GM18861 (cell line): ENCODE measurements at regions not wholly inside any gene's neighbourhood (a gene's known extent, or its start where the extent isn't known, plus 50 kb on each side); places are given as distances from the start of the nearest gene placed in this dataset.

ENCODE experiments used
- ATAC-seq: cut with Tn5 transposase; IDR thresholded peaks from one replicate; pipeline ENCODE4 v1.9.1; 2021; ENCODE audit not compliant: unreplicated experiment

DNA sequence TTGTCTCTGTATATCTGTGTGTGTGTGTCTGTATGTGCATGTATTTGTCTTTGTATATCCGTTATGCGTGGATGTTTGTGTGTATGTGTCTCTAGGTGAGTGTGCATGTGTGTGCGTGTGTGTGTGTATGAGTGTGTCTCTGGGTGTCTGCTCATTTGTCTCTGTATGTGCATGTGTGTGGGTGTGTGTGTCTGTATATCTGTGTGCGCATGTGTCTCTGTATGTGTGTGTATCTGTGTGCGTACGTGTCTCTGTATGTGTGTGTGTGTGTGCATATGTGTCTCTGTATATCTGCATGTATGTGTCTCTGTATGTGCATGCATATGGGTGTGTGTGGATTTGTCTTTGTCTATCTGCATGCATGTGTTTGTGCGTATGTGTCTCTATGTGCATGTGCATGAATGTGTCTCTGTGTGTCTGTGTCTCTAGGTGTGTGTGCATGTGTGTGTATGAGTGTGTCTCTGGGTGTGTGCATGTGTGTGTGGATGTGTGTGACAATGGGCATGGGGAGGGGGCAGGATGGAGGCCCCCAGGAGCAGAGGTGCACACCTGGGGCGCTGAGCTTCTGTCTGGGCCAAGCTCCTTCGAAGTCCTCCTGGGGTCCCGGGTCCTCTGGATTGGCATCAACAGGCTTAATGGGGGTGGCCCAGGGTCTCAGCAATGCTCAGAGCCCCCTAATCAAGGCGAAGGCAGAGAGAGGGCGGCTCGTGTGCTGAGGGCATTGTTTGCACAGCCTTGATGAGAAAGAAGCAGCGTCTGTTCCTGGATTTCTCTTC, 373.4 kb upstream of the IRX4 start:
- no peak for ATAC-seq

DNA sequence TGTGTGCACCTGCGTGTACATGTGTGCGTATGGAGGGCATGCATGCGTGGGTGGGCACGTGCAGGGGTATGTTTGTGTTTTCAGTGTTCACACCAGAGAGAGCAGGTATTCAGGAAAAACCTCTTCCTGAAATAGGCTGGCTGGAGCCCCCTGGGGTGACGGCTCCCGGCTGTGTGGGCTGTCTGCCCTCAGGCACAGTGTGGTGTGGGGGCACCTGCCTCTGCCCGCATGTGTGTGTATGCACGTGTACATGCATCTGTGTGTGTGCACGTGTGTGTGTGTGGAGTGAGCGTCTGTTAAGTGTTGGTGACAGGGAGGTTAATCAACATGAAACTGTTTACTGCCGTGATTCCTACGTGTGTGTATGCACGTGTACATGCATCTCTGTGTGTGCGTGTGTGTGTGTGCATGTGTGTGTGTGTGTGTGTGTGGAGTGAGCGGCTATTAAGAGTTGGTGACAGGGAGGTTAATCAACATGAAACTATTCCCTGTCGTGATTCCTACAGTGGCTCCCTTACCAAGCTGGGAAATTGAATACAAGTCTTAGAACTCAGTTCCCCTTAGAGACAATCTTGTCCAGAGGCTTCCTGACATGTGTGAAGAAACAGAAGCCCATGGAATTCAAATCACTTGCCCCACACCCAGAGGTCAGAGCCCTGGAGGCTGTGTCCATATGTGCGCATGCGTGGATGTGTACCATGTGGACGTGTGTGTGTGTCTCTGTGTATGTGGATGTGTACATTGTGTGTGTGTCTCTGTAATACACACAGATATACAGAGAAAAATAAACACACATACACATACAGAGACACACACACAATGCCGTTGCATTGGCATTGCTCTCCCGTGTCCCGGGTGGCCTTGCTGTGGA, 372.4 kb upstream of the IRX4 start:
- ATAC-seq = no peak

DNA sequence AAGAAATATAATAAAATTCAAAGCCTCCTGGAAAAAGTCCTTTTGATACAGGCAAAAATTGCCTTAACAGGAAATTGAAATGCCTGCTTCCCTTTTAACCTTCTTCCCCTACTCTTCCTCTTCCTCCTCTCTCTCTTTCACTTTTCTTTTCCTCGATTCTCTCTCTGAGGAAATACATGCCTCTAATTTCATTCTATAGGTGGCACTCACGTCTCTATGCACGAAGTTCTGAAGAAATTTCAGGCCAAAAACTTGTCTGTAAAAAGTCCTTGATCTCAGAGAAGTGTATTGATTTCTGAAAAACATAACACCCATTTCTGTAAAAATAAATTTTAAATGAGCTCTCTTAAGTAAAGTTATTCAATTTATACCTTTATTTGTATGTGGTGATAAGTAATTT, 371.7 kb upstream of the IRX4 start:
- ATAC-seq = no peak

DNA sequence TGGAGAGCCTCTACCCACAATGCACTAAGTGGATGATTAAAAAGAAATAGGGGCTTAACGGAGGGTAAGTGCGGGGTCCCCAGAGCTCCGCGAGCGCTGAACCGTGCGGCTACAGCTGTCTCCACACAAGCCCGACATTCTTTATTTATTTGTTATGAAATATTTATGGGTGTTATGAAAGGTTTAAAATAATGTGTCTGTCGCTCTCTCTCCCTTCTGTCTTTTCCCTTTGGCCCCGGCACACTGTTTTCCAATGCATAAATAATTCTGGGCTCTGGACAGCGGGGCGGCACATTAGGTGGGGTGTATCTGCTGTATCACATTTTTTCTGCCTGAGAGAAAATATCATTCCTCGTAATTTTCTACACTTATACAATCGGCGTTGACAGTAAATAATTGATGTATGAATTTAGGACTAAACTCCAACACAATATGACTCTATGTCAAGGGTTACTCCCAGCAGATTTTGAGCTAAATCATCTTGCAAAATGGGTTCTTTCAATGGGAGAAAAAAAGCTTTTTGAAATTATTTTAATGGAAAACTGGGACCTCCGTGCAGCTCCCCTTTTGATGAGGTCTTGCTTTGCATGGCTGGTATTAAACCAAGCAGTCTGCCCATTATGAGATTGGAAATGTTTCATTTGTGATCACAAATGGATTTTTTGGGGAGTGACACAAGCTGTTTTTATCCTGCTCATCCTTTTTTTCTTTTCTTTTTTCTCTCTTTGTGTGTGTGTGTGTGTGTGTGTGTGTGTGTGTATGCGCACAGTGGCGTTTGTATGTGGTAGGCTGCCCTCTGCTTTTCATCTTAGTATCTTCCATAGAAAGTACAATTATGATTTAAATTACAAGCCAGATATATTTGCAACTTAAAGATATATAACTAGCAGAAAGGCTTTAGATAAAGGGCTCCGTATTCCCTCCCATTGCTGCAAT, 370.6 kb upstream of the IRX4 start:
- no peak for ATAC-seq

DNA sequence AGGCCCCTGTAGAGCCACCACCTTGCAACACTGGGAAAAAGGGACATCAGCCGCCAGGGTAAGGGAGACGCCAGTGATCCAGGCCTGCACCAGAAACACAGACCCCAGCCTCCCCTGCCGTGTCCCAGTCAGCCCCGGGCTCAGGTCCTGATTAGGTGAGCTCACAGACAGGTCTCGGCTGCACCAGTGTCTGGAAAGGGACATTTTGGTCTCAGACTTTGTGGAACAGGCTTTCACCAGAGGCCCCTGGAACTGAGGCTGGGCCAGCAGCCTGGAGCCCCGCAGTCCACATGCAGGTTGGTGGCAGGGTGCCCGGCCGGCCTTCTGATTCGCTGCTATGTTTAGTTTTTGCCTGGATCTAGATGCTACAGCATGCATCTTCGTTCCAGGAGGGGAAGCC, 369.0 kb upstream of the IRX4 start:
- ATAC-seq = no peak

DNA sequence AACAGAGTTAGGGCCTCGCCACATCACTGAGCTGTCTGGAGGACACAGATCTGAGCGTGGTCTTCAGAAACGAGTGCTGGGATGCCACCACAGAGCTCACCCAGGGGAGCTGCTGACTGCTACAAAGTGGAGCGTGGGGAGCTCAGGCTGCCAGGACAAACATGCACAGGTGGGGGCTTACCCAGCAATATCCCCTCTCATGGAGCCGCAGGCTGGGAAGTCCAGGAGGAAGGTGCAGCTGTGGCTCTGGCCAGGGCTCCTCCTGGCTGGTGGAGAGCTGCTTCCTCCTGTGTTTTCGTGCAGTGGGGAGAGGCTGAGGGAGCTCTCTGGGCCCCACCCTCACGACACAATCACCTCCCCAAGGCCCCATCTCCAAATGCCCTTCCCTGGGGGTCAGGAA, 368.6 kb upstream of the IRX4 start:
- ATAC-seq = no peak

DNA sequence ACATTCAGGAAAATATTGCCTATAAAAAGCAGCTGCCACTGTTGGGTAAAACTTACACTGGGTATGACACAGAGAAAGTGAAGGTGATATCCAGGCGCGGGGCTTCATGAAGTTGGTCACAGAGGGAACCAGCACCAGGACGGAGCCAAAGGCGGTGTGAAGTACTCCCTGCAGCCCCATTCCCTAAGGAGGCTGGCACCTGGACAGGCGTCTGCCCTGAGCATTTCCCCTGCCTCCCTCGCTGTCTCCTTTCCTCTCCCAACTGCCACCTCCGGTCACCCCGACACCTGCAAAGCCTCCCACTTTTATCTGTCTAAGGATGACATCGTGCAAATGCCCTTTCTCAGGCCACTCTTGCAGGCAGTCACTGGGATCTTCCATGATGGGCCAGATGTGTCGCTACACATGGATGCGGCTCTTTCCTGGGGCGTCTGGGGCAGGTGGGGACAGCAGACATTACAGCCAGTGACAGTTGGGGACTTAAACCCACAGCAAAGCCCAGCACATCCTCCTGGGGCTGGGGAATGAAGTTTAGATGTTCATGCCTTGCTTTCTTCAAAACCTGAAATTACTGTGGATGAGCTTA, 367.7 kb upstream of the IRX4 start:
- no peak for ATAC-seq

DNA sequence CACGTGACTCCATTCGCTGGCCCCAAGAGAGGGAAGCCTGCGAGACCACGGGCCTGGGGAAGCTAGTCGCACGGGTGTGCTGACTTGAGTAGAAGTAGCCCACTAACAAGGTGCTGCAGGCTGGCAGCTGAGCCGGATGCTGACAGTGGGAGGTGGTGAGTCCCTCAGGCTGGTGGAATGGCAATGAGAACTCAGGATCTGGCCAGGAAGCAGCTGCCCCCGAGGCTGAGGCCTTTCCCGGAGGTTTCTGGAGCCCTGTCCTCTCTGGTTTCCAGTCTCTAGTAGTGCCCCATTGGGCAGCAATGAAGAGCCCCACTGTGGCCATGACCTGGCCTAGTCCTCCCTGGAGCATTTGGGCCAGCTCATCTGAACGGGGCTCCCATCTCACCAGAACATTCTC, 366.7 kb upstream of the IRX4 start:
- ATAC-seq = no peak

DNA sequence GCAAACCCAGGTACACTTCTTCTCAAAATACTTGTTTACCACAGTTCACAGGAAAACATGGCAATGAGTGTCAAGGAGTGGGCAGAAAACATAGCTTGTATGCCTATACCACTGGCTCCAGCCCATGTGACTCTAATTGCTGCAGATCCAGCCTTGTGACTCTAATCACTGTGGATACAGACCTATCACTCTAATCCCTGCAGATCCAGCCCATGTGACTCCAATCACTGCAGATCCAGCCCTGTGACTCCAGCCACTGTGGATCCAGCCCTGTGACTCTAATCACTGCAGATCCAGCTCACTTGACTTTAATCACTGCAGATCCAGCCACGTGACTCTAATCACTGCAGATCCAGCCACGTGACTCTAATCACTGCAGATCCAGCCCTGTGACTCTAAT, 366.3 kb upstream of the IRX4 start:
- no peak for ATAC-seq

DNA sequence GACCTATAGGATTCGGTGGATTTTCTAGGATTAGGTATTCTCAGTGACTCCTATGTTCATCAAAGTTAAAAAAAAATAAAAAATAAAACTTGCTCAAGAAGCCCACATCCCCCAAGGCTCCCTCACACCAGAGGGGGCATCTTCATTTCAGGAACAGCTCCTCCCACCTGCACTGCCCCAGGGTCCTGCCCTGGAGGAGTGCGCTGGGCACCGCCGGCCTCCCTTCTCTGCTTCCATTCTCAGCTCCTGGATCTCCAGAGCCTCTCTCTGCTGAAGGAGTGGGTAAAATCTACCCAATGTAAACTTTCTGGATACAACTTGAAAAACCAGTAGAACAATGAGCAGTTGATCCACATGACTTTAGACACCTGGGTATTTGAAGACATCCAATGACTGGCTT, 359.8 kb upstream of the IRX4 start:
- ATAC-seq = no peak

DNA sequence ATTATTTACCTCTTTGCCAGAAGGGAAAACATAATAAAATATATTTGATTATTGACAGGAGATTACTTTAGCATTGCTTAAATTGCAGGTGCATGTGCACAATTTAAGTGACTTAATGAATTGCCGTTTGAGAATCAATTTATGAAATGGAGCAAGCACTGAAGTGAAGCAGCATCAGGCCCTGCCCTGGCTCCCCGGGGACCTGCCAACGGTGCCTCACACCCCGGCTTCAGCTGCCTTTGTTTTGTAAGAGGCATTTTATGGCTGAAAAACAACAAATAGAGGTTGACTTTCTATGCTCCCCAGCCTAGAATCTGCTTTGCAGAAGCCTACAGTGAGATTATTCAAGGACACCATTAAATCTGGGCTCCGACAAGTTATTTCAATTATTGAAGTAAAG, 359.1 kb upstream of the IRX4 start:
- no peak for ATAC-seq

DNA sequence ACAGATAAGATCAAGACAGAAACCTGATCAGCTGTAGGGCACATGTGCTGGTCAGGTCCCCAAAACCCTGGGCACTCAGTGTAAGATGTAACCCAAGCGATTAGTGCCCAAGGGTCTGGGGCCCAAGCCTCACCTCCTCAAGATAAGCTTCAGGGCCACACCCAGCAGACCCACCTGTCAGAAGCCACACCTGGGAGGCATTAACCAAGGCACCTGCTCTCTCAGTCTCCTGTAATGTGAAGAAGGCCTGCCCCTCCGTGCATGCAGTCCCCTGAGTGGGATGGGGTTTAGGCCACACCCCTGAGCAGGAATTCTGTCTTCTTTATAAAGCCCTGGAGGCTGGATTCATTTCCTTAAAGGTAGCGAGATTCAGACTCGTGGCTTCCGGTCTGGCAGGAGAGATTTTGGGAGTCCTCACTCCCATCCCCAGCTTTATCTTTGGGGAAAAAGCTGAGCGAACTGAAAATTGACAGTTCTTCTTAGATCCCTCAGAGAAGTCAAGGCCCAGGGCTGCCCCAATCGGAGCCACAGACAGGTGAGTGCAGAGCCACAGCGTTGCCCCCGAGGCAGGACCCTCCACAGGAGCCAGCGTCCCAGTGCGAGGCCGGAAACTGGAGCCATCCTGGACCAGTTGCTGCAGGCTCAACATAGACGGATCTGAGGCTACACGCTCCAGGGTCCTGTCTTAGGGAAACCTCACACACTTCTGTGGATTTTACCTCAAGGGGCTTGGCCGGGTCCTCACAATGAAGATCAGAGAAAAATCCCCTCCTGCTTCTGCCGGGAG, 357.6 kb upstream of the IRX4 start:
- no peak for ATAC-seq

DNA sequence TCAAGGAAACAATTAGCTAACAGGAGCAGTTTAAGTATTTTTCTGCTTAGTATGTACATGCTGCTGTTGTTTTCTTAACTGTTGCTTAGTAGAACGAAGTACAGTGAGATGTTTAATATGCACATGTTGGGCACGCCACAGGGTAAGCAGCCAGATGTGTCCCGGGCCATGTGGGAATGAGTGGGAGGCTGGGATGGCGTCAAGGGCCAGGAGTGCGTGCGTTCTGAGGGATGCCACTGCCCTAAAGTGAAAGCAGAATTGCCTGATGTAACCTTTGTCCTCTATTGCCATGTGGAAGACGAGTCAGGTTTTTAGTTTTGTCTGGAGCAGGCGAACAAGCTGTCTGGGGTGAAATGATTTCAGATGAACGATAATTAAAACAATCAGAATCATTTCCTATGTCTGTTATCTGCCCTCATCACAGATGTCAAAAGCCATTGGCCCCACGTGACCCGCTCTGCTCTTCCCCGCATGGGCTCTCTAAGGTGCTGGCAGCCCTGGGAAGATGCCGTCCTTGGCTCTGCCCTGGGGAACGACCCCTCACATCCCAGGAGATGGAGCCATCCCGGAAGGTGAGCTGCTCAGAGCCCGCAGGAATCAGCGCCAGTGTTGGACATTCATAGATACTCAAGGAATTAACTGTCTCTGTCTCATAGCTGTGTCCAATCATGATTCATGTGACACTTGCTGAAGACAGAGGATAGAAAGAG, 356.6 kb upstream of the IRX4 start:
- ATAC-seq = no peak

DNA sequence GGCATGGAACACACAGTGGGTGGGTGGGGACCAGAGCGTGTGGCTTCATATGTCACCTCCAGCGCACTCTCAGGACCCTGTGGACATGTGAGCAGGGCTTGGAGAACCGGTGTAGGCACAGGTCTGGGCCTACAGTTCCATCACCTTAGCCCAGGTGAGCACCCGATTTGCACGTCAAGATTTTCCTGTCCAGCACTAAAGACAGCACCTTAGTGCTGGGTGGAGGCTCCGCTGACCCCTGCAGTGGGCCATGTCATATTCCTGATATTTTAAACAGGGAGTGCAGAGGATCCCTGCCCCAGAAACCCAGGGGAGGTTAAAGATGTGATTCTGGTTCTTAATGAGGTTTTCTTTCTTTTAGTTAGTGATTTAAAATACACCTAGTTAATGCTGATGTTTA, 356.0 kb upstream of the IRX4 start:
- ATAC-seq = no peak

DNA sequence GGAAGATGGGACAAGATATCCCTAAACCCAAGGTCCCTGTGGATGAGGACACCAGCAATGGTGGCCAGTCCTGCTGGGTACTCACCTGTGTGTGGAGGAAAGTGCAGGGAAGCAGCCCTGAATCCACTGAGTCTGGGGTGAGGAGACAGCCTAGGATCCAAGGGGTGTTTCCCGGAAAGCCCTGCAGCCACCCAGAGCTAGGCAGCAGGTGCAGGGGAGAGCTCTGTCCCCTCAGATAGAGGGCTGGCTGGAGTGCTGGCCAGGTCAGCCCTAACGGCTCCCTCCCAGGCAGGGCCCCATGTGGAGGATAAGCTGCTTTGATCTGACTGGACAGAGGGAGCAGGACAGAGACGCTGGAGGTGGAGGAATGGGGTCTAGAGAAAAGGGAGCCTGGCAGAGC, 344.7 kb upstream of the IRX4 start:
- ATAC-seq = no peak

DNA sequence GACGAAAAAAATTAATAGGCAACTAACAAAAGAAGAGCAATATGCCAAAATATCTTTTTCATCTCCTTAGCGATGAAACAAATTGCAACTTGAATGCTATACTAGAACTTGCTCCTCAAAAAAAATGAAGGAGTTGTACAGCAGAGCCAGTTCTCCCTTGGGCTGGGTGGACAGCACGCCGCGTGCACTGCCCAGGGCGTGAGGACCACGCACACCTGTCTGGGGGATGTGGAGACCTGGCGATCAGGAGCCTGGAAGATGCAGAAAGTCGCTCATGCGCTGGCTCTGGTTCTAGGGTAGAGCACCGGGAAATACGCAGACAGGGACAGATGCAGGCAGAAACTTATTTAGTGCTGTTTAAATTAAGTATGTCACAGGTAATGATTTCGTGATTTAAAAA, 342.0 kb upstream of the IRX4 start:
- no peak for ATAC-seq

DNA sequence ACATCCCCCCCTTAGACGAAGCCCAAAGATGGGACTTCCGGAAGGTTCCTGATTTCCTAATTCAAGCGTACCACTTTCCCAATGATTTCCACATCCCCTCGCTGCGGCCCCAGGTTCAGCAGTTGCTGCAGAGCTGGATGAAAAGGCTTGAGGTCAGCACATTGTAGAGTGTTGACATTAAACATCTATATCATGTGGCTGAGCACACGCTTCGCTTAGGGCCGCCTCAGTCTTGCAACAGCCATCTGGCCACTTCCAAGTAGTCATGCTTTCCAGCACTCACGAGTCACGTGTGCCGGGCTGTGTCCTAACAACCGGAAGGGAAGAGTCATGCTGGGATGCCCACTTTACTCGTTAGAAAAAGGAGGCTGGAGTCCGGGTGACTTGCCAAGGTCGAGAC, 340.6 kb upstream of the IRX4 start:
- no peak for ATAC-seq

DNA sequence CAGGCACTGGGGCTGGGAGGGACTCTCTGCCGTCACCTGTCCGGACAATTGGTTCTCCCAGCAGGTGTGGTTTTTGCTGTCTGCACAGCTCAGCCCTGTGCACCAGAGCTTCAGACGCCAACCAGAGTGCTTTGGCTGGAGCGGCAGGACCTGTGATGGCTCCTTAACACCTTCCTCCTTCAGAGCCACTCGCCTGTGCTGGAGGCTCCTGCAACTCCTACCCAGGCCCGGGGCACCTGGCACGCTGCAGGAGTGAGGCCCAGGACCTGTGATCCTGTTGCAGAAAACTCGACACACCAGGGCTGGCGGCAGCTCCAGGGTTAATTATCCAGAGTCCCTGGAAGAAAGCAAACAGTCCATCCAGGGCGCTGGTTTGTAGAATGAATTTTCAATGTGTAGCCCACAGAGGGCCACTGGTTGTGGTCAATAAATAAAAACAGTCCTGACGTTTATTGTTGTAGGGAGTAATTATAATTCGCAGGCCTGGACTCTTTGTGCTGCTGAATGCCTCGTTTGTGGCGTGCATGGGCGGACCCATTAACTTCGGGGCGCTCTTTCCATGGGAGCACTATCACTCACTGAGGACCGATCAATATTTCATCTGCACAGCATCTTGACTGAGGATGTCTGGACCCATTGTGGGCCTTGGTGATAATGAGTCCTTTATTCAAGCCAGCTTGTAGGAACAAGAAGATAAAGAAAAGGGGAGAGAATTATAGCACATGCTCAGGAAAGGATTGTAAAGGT, 339.7 kb upstream of the IRX4 start:
- ATAC-seq = no peak

DNA sequence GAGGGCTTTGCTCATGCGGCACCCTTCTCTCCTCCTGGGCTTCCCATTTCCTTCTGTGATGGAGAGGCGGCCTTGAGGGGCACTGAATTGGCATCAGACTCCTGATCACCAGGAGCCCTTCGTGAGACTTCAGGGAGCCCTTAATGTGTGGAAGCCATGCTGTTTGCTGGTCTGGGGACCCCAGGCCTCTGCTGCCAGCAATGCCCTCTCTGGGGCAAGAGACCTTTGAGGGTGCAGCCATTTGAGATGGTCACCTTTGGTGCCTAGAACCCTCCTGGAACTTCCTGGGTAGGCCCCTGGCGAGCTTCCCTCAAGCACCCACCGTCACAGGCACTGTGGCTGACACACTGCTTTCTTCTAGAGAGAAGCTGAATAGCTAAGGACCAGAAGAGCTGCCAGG, 338.7 kb upstream of the IRX4 start:
- ATAC-seq = no peak
